Stromal cell of bone marrow (primary cell): ENCODE measurements at regions not wholly inside any gene's neighbourhood (a gene's known extent, or its start where the extent isn't known, plus 50 kb on each side); places are given as distances from the start of the nearest gene placed in this dataset.

Experiments
- DNase-seq: peaks from one replicate; pipeline ENCODE4 v3.0.0-alpha.2; 2012; ENCODE audit warnings: low read depth

GRCh38 chr4:3818371-3818770 is 52.2 kb downstream of the ADRA2C start:
- DNase-seq, result no peak

GRCh38 chr4:3819210-3819919 is 53.2 kb downstream of the ADRA2C start:
- no peak for DNase-seq

GRCh38 chr4:3820016-3820805 is 54.0 kb downstream of the ADRA2C start:
- no peak for DNase-seq

GRCh38 chr4:3820806-3821579 is 54.8 kb downstream of the ADRA2C start:
- no peak for DNase-seq

GRCh38 chr4:3821580-3822229 is 55.5 kb downstream of the ADRA2C start:
- no peak for DNase-seq

- DNase-seq, result no peak
Observed at GRCh38 chr4:3822230-3822947, 56.2 kb downstream of the ADRA2C start.

- DNase-seq, result no peak
Observed at GRCh38 chr4:3823496-3824341, 57.5 kb downstream of the ADRA2C start.

GRCh38 chr4:3824521-3825270 is 58.5 kb downstream of the ADRA2C start:
- DNase-seq, result no peak

- DNase-seq, result no peak
Observed at GRCh38 chr4:3825530-3825929, 59.3 kb downstream of the ADRA2C start.

GRCh38 chr4:3826247-3827172 is 60.3 kb downstream of the ADRA2C start:
- no peak for DNase-seq

- DNase-seq, result peak; percentile 46
Observed at GRCh38 chr4:3827616-3828492, 61.7 kb downstream of the ADRA2C start.

GRCh38 chr4:3828546-3828945 is 62.4 kb downstream of the ADRA2C start:
- DNase-seq, result no peak

- no peak for DNase-seq
Observed at GRCh38 chr4:3829211-3829955, 63.2 kb downstream of the ADRA2C start.

GRCh38 chr4:3829956-3830773 is 64.0 kb downstream of the ADRA2C start:
- no peak for DNase-seq

GRCh38 chr4:3830774-3831528 is 64.8 kb downstream of the ADRA2C start:
- no peak for DNase-seq
